AG09309 (cell line): ENCODE measurements at regions not wholly inside any gene's neighbourhood (a gene's known extent, or its start where the extent isn't known, plus 50 kb on each side); places are given as distances from the start of the nearest gene placed in this dataset.

Experiments
- DNase-seq: peaks from one replicate; pipeline ENCODE4 v3.0.0-alpha.2; 2010; ENCODE audit warnings: low read depth
- H3K4me3 ChIP-seq: 2 replicates; pipeline ENCODE4 v1.5.1; 2011; ENCODE audit warnings: mild to moderate bottlenecking, low read depth, low read length, moderate library complexity; ENCODE audit not compliant: control insufficient read depth
- TF ChIP-seq, protein P1 (sequence below): IDR thresholded peaks from 2 replicates; pipeline ENCODE4 v1.5.1; 2011; ENCODE audit warnings: mild to moderate bottlenecking, low read depth, low read length, inconsistent platforms; ENCODE audit not compliant: insufficient read depth, control insufficient read depth; ENCODE audit errors: missing control alignments

GRCh38 chr7:84629640-84630318, 435.2 kb upstream of the SEMA3A start:
- DNase-seq: no peak
- TF ChIP-seq, protein P1, sequence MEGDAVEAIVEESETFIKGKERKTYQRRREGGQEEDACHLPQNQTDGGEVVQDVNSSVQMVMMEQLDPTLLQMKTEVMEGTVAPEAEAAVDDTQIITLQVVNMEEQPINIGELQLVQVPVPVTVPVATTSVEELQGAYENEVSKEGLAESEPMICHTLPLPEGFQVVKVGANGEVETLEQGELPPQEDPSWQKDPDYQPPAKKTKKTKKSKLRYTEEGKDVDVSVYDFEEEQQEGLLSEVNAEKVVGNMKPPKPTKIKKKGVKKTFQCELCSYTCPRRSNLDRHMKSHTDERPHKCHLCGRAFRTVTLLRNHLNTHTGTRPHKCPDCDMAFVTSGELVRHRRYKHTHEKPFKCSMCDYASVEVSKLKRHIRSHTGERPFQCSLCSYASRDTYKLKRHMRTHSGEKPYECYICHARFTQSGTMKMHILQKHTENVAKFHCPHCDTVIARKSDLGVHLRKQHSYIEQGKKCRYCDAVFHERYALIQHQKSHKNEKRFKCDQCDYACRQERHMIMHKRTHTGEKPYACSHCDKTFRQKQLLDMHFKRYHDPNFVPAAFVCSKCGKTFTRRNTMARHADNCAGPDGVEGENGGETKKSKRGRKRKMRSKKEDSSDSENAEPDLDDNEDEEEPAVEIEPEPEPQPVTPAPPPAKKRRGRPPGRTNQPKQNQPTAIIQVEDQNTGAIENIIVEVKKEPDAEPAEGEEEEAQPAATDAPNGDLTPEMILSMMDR: no peak
- no peak overlapping the region for H3K4me3 ChIP-seq

- TF ChIP-seq, protein P1: no peak
- no peak for DNase-seq
- no peak overlapping the region for H3K4me3 ChIP-seq
Observed at GRCh38 chr7:84629216-84629615, 434.6 kb upstream of the SEMA3A start.

DNA sequence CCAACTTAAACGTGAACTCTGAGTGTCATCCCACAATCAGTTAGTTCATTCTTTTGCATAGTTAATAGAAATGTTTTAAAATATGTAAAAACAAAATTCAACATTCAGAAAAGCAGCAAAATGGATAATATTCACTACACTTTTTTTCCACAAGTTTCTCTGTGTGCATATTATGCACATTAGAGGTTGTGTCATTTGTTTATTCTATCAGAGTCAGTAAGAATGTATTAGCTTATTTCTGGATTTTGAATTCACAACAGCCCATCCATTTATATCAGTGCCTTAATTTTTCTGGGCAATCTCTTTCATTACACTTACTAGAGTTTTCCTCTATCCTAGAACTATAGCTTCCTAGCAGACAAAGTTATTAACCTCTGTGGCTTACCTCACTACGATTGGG, 432.7 kb upstream of the SEMA3A start:
- DNase-seq: no peak
- H3K4me3 ChIP-seq: no peak overlapping the region
- TF ChIP-seq, protein P1: no peak

GRCh38 chr7:84624927-84625326, 430.3 kb upstream of the SEMA3A start:
- TF ChIP-seq, protein P1: no peak
- H3K4me3 ChIP-seq: no peak overlapping the region
- no peak for DNase-seq

- H3K4me3 ChIP-seq: no peak overlapping the region
- TF ChIP-seq, protein P1: no peak
- peak; percentile 4 for DNase-seq
Observed at GRCh38 chr7:84624527-84624926, 429.9 kb upstream of the SEMA3A start.

DNA sequence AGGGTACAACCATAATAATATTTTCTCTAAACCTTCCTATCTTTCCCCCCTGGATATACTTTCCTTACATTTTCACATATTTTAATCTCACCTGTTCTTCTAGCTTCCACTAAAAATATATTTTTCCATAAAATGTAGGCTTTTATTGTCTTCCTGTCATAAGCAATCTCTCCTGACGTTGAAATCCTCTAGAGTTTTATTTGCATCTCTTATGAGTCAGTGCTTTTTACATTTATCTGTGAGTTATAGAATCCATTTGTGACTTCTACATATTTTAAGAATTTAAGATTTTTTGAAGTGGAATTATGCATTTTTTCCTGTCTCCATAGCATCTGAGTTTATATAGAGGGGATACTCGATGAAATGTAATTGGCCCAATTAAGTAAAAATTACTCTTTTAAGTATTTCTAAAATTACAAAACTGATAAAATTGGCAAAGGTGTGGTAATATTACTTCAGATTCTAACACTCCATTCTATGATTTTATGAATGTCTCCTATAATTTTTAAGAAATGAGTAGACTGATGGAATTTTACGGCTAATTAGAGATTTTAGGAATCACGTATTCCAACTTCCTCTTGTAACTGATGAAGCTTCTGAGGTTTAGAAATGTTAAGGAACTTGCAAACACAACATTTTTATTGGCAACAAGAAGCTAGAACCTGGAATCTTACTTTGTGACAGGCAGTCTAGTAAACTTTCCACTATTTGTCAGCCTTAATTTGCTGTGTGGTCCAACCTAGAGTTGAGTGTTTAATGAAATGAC, 422.9 kb upstream of the SEMA3A start:
- DNase-seq: no peak
- H3K4me3 ChIP-seq: no peak overlapping the region
- TF ChIP-seq, protein P1: no peak
